Ovary (tissue), 7 donors: ENCODE measurements at regions not wholly inside any gene's neighbourhood (a gene's known extent, or its start where the extent isn't known, plus 50 kb on each side); places are given as distances from the start of the nearest gene placed in this dataset.

Experiments
- DNase-seq, 5 donors: peaks; one replicate each; pipeline ENCODE4 v3.0.0-alpha.2; 2019 to 2020
- H3K27ac ChIP-seq, 2 donors: fragments of 200-600 bp; one replicate each; pipeline versions ENCODE4 v1.5.1 to v1.8.0; 2019 to 2022
- H3K27me3 ChIP-seq: fragments of 200-600 bp; one replicate; pipeline ENCODE4 v1.8.0; 2022
- H3K36me3 ChIP-seq: fragments of 200-600 bp; sonication (generic); one replicate; pipeline ENCODE4 v1.5.1; 2019
- H3K4me1 ChIP-seq: one replicate; pipeline ENCODE4 v1.8.1; 2013; ENCODE audit warnings: mild to moderate bottlenecking, moderate library complexity; ENCODE audit not compliant: insufficient read depth
- H3K4me3 ChIP-seq: fragments of 200-600 bp; sonication (generic); one replicate; pipeline ENCODE4 v1.5.1; 2017
- H3K9me3 ChIP-seq, 2 donors: fragments of 200-600 bp in 1 of 2; sonication (generic) in 1 of 2; one replicate each; pipeline versions ENCODE4 v1.5.1 to v1.8.1; 2013 to 2019; ENCODE audit warnings: mild to moderate bottlenecking in 1 of 2, moderate library complexity in 1 of 2
- CTCF ChIP-seq, 3 donors: fragments of 450-650 bp in 2 of 3; fragments of 200-600 bp in 1 of 3; IDR thresholded peaks; one replicate each; pipeline versions ENCODE4 v1.5.1 to v1.8.0; 2016 to 2022; ENCODE audit warnings: antibody characterized with exemption in 3 of 3, mild to moderate bottlenecking in 1 of 3
- EP300 ChIP-seq: sonication (generic); formaldehyde crosslinking; IDR thresholded peaks from one replicate; pipeline ENCODE4 v1.6.1; 2017; ENCODE audit warnings: antibody characterized with exemption
- POLR2A ChIP-seq: fragments of 450-650 bp; IDR thresholded peaks from one replicate; pipeline ENCODE4 v1.6.1; 2017; ENCODE audit warnings: antibody characterized with exemption, mild to moderate bottlenecking, moderate library complexity
- WGBS, 3 donors: extraction: QIAGEN DNeasy Blood & Tissue Kit in 1 of 3; methylation state at CpG; one replicate each; pipeline versions ENCODE4 v1.1.5 to v1.1.7; 2013 to 2017; 5-methylcytosine and 5-hydroxymethylcytosine counted together
- intact Hi-C, 4 donors: fragments of 100-400 bp; cut with DNase I; formaldehyde crosslinking; loops; one replicate each; pipeline versions ENCODE4 v1.11.0 to v1.15.1; 2022 to 2023
- donor health status: DM: no; HTN: no; CAD: no; lungs with moderate emphysema.
- donor health status: DM: no; HTN: no; CAD: no.
- donor health status: Bipolar disorder and iron deficiency.
- donor health status: DM: no; HTN: no; CAD: no.
- donor health status: DM: yes; HTN: yes; CAD: no.

DNA sequence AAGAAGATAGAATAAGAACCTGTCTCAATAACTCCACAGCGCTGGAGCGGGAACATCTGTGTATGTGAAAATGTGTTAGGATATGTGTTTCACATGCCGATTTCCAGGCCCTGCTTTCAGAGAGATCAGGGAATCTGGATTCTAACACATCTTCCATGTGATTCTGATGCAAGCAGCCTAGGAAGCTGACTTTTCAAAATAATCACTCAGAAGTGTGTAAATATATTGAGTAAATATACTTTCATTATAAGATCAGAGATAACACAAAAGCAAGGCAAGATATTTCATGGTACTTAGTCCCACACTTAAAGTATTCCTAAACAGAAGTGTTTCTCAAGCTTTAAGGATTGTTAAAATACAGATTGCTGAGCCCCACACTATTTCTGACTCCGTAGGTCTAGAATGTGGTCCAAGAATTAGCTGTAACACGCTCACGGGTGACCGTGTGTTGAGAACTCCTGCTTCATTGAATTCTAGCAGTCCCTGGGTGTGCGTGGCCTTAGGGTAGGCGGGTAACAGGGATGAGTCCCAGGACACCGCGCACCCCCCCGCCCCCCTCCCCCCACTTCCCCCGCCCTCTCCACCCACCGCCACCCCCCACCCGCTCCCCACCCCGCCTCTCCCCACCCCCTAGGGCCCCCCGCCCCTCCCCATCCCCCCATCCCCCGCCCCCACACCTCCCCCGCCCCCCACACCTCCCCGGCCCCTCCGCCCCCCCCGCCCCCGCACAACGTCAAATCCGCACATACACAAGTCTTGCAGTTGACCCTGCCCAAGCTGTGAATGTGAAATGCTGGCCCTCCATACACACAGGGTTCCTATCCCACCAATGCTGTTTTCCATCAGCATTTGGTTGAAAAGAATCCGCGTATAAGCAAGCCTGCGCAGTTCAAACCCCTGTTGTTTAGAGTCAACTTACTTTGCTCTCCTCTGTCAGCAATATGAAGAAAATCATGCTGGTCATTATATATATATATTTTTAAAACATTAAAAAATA, 94.2 kb upstream of the SLC39A10 start:
- DNase-seq: no peak
- H3K27ac ChIP-seq: no peak overlapping the region
- no peaks in the 10 kb centered on the region for H3K9me3 ChIP-seq
- TF ChIP-seq POLR2A (no peak), EP300 (no peak), CTCF (IDR thresholded peaks at IDR 0.05) (no peak)
- no peaks in the 10 kb centered on the region for H3K27me3 ChIP-seq
- H3K4me3 ChIP-seq: no peak overlapping the region
- intact Hi-C loops: no loop called here
- WGBS, 3 donors: 62 to 84% (median 76%) methylated on average over 19 to 27 of the region's 28 CpGs
- H3K4me1 ChIP-seq: no peaks in the 10 kb centered on the region
- H3K36me3 ChIP-seq: no peaks in the 10 kb centered on the region

GRCh38 chr2:195561116-195561921, 95.7 kb upstream of the SLC39A10 start:
- 89 to 95% (median 91%) methylated on average over 6 of the region's 6 CpGs for WGBS, 3 donors
- DNase-seq: no peak
- Histone ChIP-seq H3K4me3 (no peak overlapping the region), H3K9me3 (no peaks in the 10 kb centered on the region), H3K4me1 (no peaks in the 10 kb centered on the region), H3K36me3 (no peaks in the 10 kb centered on the region), H3K27ac (no peak overlapping the region), H3K27me3 (no peaks in the 10 kb centered on the region)
- intact Hi-C loops: no loop called here
- no peak for TF ChIP-seq POLR2A
- TF ChIP-seq CTCF (IDR thresholded peaks at IDR 0.05): no peak
- TF ChIP-seq EP300: no peak

GRCh38 chr2:195560209-195560895, 96.7 kb upstream of the SLC39A10 start:
- H3K4me1 ChIP-seq: no peaks in the 10 kb centered on the region
- H3K9me3 ChIP-seq: no peaks in the 10 kb centered on the region
- no peak for TF ChIP-seq CTCF (IDR thresholded peaks at IDR 0.05)
- TF ChIP-seq EP300: no peak
- TF ChIP-seq POLR2A: no peak
- H3K27me3 ChIP-seq: no peaks in the 10 kb centered on the region
- no peak for DNase-seq
- 78 to 81% (median 80%) methylated on average over 10 of the region's 10 CpGs for WGBS, 3 donors
- no peak overlapping the region for H3K4me3 ChIP-seq
- intact Hi-C loops: no loop called here
- H3K27ac ChIP-seq: no peak overlapping the region
- no peaks in the 10 kb centered on the region for H3K36me3 ChIP-seq

DNA sequence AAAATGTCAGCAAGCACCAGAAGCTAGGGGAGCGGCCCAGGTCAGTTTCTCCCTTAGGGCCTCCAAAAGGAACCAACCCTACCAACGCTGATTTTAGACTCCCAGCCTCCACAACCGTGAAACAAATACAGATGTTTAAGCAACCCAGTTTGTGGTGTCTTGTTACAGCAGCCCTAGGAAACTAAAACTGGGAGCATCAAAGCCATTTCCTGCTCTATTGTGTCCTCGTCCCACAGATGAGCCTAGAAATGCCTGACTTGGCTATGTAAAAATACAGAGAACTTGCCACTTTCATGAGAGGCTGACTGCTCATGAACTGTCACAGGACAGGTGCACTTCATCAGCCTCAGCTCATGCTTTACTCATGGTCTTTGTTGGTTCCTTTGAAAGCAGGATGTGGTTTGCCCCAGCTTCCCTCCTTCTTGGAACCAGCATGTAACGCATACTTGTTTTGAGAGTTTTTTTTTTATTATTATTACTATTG, 97.6 kb upstream of the SLC39A10 start:
- H3K27me3 ChIP-seq: no peaks in the 10 kb centered on the region
- intact Hi-C loops: no loop called here
- WGBS, 3 donors: 33 to 45% (median 36%) methylated on average over 5 of the region's 5 CpGs
- no peaks in the 10 kb centered on the region for H3K9me3 ChIP-seq
- TF ChIP-seq EP300 (no peak), CTCF (IDR thresholded peaks at IDR 0.05) (no peak), POLR2A (no peak)
- no peak overlapping the region for H3K27ac ChIP-seq
- no peaks in the 10 kb centered on the region for H3K4me1 ChIP-seq
- no peak overlapping the region for H3K4me3 ChIP-seq
- DNase-seq: no peak
- H3K36me3 ChIP-seq: no peaks in the 10 kb centered on the region
